Loucy (cell line): ENCODE measurements at regions not wholly inside any gene's neighbourhood (a gene's known extent, or its start where the extent isn't known, plus 50 kb on each side); places are given as distances from the start of the nearest gene placed in this dataset.

Source experiments
- H2AFZ ChIP-seq: fragments of 200-600 bp; sonication (generic); 2 replicates; pipeline ENCODE4 v1.6.0; 2016; ENCODE audit warnings: antibody characterized with exemption, mild to moderate bottlenecking, low read length, moderate library complexity
- H3F3A ChIP-seq: fragments of 200-600 bp; 2 replicates; pipeline ENCODE4 v1.6.0; 2016; ENCODE audit warnings: antibody characterized with exemption, low read depth, mild to moderate bottlenecking
- H3K27me3 ChIP-seq: fragments of 200-600 bp; sonication (generic); 2 replicates; pipeline ENCODE4 v1.6.1; 2014; ENCODE audit warnings: low read length, mild to moderate bottlenecking; ENCODE audit not compliant: insufficient read depth, poor library complexity, severe bottlenecking
- H3K36me3 ChIP-seq: fragments of 200-600 bp; sonication (generic); 2 replicates; pipeline ENCODE4 v1.6.1; 2016; ENCODE audit warnings: low read length; ENCODE audit not compliant: insufficient read depth
- H3K4me1 ChIP-seq: fragments of 200-600 bp; sonication (generic); 2 replicates; pipeline ENCODE4 v1.5.1; 2014; ENCODE audit warnings: low read length, mild to moderate bottlenecking; ENCODE audit not compliant: insufficient read depth, poor library complexity, severe bottlenecking
- H3K4me2 ChIP-seq: fragments of 200-600 bp; sonication (generic); 2 replicates; pipeline ENCODE4 v1.6.0; 2014; ENCODE audit warnings: antibody characterized with exemption, low read length, low read depth, mild to moderate bottlenecking; ENCODE audit not compliant: poor library complexity, severe bottlenecking
- H3K4me3 ChIP-seq: fragments of 200-600 bp; sonication (generic); 2 replicates; pipeline ENCODE4 v1.5.1; 2014; ENCODE audit warnings: low read length, mild to moderate bottlenecking, mixed read lengths; ENCODE audit not compliant: poor library complexity, severe bottlenecking
- H3K79me2 ChIP-seq: fragments of 200-600 bp; sonication (generic); 2 replicates; pipeline ENCODE4 v1.6.1; 2014; ENCODE audit warnings: low read length; ENCODE audit not compliant: insufficient read depth
- H3K9ac ChIP-seq: fragments of 200-600 bp; sonication (generic); 2 replicates; pipeline ENCODE4 v1.6.0; 2014; ENCODE audit warnings: mild to moderate bottlenecking, low read depth, low read length, moderate library complexity; ENCODE audit not compliant: poor library complexity, severe bottlenecking
- H3K9me2 ChIP-seq: fragments of 200-600 bp; sonication (generic); replicated peaks from 2 replicates; pipeline ENCODE4 v1.6.1; 2016; ENCODE audit warnings: low read depth, low read length, mixed read lengths
- H3K9me3 ChIP-seq: fragments of 200-600 bp; sonication (generic); 2 replicates; pipeline ENCODE4 v1.6.1; 2014; ENCODE audit warnings: mild to moderate bottlenecking, antibody characterized with exemption, low read length, low read depth; ENCODE audit not compliant: insufficient read depth
- H4K20me1 ChIP-seq: fragments of 200-600 bp; sonication (generic); 2 replicates; pipeline ENCODE4 v1.6.0; 2014; ENCODE audit warnings: antibody characterized with exemption, low read length, mild to moderate bottlenecking; ENCODE audit not compliant: insufficient read depth, poor library complexity, severe bottlenecking
- CTCF ChIP-seq: fragments of 200-600 bp; sonication (generic); conservative IDR thresholded peaks from 2 replicates; pipeline ENCODE4 v1.5.1; 2014; ENCODE audit warnings: mild to moderate bottlenecking, antibody characterized with exemption, low read length
- EZH2phosphoT487 ChIP-seq: fragments of 200-600 bp; IDR thresholded peaks from 2 replicates; pipeline ENCODE4 v1.6.1; 2018; ENCODE audit warnings: antibody characterized with exemption, mild to moderate bottlenecking, moderate library complexity, borderline replicate concordance

- no peak overlapping the region for H3K9ac ChIP-seq
- H3K4me3 ChIP-seq = no peak overlapping the region
- H3K79me2 ChIP-seq = no peaks in the 10 kb centered on the region
- H3F3A ChIP-seq = no peaks in the 10 kb centered on the region
- no peak overlapping the region for H3K4me2 ChIP-seq
- no peaks in the 10 kb centered on the region for H4K20me1 ChIP-seq
- TF ChIP-seq EZH2phosphoT487 (no peak), CTCF (no peak)
- H3K4me1 ChIP-seq = no peaks in the 10 kb centered on the region
- no peaks in the 10 kb centered on the region for H3K36me3 ChIP-seq
- H3K9me2 ChIP-seq = no peaks in the 10 kb centered on the region
- no peak overlapping the region for H2AFZ ChIP-seq
- no peaks in the 10 kb centered on the region for H3K27me3 ChIP-seq
- no peaks in the 10 kb centered on the region for H3K9me3 ChIP-seq
Measured at GRCh38 chr11:19320827-19321226, 80.1 kb upstream of the E2F8 start.

DNA sequence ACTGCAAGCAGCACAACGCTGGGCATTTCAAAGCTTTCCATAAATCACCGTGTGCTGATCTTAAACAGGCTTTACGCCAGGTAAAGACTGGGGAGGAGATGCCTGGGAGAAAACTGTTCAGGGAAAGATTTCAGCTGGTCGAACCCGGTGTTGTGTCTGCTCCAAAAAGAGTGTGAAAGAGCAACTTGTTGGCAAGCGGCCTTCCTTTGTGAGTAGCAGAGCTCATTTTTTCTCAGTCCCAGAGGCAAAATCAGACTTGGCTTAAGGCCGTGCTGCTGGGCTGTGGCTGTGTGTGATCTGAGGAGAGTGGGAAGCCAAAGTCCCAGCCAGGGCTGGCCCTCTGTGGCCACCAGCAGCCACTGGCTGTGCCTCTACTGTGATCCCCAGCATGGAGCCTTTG is 75.7 kb upstream of the E2F8 start:
- Histone ChIP-seq H3K36me3 (no peaks in the 10 kb centered on the region), H3K9ac (no peak overlapping the region), H3K27me3 (no peaks in the 10 kb centered on the region), H3K4me1 (peaks cover 8% of the 10 kb centered on the region), H2AFZ (no peak overlapping the region), H3K9me3 (no peaks in the 10 kb centered on the region), H3K4me2 (no peak overlapping the region), H3F3A (no peaks in the 10 kb centered on the region), H4K20me1 (no peaks in the 10 kb centered on the region), H3K79me2 (no peaks in the 10 kb centered on the region), H3K4me3 (no peak overlapping the region), H3K9me2 (no peaks in the 10 kb centered on the region)
- no peak for TF ChIP-seq CTCF
- TF ChIP-seq EZH2phosphoT487 = no peak

GRCh38 chr11:19315511-19315910 is 74.8 kb upstream of the E2F8 start:
- peaks cover 12% of the 10 kb centered on the region for H3K4me1 ChIP-seq
- H3K36me3 ChIP-seq = no peaks in the 10 kb centered on the region
- no peak overlapping the region for H3K4me2 ChIP-seq
- H3K27me3 ChIP-seq = no peaks in the 10 kb centered on the region
- no peak overlapping the region for H3K9ac ChIP-seq
- no peak overlapping the region for H2AFZ ChIP-seq
- TF ChIP-seq CTCF (no peak), EZH2phosphoT487 (no peak)
- H3K9me3 ChIP-seq = no peaks in the 10 kb centered on the region
- no peaks in the 10 kb centered on the region for H3F3A ChIP-seq
- H4K20me1 ChIP-seq = no peaks in the 10 kb centered on the region
- no peak overlapping the region for H3K4me3 ChIP-seq
- H3K79me2 ChIP-seq = no peaks in the 10 kb centered on the region
- H3K9me2 ChIP-seq = no peaks in the 10 kb centered on the region
